HG02610 (cell line): ENCODE measurements at regions not wholly inside any gene's neighbourhood (a gene's known extent, or its start where the extent isn't known, plus 50 kb on each side); places are given as distances from the start of the nearest gene placed in this dataset.

ENCODE experiments used
- ATAC-seq: cut with Tn5 transposase; IDR thresholded peaks from one replicate; pipeline ENCODE4 v1.9.1; 2021; ENCODE audit warnings: mild to moderate bottlenecking, moderate library complexity; ENCODE audit not compliant: unreplicated experiment

DNA sequence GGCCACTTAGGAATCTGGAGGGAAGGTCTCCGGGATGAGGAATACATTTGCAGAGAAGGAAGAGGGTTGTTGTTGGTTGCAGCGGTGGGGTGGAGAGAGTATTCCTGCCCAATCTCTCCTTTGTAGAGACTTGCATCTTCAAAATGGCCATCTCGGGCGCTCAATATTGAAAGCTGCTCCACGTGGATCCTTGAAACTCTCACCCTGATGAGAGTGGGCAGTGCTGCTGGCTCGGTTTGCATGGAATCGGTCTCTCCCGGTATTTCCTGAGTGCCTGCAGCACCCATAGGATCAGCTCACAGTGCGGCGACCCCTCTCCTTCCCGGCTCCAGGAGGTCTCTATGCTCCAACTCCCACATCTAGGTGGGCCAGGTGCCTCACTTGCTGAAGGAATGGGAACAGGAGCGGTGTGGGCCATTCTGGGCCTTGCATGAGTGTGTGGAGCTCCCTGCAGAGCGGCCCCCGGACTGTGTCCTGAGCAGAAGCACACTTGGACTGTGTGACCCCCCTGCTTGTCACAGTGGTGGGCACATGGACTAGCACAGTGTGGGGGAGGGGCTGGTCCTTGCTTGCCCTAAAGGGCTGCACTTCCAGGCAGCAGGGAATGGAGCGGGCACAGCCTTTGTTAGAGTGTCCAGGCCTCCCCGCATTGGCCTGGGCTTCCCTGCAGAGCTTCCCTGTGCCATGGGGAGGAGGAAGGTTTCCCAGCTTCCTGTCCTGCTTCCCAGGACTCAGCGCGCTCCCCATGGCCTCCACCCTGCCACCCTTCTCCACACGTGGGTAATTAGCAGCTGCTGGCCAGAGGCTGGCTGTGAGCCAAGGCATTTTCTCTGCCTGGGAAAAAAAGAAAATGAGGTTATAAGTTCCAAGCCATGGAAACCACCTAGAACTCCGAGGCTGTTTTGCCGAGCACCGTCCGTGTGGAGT lies 139.3 kb downstream of the IRF8 start:
- no peak for ATAC-seq

DNA sequence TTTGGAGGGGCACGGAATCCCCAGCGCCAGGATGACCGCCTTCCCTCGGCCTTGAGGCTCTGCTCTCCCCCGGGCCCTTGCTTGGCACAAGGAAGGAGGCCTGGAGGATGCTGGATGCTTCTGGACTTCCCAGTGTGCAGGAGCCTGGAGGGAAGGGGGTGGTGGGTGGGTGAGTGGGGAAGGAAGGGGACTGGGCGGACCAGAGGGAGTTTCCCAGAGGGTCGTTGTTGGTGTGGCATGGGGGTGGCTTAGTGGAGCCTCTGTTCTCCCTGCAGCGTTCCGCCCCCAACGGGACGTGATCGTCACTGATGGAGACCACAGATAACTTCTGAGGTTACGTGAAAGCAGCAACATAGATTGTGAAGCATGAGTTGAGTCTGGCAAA lies 140.0 kb downstream of the IRF8 start:
- ATAC-seq, result no peak

DNA sequence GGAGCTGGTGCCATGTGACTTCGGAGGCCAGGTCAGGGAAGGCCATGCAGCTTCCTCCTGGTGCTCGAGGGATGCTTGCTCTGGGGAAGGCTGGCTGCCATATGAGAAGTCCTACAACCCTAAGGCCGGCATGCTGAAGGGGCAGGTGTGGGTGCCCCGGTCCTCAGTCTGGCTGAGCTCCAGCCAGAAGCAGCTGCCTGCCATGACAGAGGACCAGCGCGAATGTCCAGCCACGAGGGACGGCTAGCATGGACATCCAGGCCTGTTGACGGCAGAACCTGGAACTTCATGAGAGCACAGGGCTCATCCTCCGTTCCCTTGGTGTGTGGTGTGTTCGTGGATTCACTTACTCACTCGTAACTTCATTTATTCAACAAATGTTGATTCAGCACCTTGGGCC lies 140.6 kb downstream of the IRF8 start:
- ATAC-seq, result no peak

GRCh38 chr16:86040496-86040895 lies 141.5 kb downstream of the IRF8 start:
- no peak for ATAC-seq

DNA sequence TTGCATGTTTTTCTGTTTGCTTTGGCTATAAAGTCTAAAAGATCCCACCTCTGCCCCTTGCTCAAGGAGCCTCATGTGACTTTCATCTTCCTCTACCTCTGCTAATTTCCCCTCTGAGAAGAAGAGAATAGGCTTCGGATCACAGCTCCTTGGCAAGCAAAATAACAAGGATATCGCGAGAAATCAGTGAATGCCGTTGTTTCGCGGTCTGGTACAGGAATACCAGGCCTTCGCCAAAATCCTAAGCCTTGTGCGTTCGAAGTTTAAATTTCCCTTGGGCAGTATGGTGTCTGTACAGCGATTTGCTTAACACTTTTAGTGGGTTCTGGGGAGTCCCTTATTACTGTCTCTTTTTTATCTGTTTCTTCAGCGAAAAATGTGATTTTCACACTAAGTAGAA lies 142.3 kb downstream of the IRF8 start:
- ATAC-seq, result no peak

- no peak for ATAC-seq
Measured at GRCh38 chr16:86041807-86042206, 142.8 kb downstream of the IRF8 start.

- no peak for ATAC-seq
Measured at GRCh38 chr16:86042393-86042792, 143.4 kb downstream of the IRF8 start.

DNA sequence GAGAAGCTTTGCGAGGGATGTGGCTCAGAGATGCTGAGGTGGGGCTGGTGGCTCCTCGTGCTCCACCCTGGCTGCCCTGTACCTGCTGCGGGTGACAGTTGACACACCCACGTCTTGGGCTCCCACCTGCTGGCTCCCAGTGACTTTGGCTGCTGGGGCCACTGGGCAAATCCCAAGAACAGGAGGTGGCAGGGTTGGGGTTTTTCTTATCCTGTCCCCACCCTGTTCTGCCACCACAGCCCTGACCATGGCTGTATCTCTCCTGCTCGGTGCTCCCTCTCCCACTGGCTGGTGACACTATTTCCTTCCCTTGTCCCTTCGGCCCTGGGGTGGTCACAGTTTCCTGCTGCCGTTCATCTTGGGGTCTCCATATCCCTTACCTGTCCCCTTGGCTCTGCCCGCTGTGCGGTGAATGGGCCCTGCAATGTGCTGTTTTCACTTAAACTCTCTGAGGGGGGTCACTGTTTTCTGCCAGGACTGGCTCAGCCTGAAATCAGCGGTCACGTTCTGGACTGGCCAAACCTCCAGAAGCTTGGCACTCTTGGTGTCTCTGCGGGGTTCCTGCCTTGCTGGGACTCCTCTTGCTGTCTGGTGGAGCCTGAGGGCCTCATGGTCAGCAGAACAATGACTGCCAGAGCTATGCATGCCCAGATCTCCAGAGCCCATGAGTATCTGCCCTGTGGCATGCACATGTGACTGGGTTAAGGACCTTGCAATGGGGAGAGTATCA lies 144.2 kb downstream of the IRF8 start:
- ATAC-seq, result no peak

GRCh38 chr16:86044241-86044671 lies 145.3 kb downstream of the IRF8 start:
- no peak for ATAC-seq

GRCh38 chr16:86044881-86045590 lies 146.1 kb downstream of the IRF8 start:
- ATAC-seq, result no peak

DNA sequence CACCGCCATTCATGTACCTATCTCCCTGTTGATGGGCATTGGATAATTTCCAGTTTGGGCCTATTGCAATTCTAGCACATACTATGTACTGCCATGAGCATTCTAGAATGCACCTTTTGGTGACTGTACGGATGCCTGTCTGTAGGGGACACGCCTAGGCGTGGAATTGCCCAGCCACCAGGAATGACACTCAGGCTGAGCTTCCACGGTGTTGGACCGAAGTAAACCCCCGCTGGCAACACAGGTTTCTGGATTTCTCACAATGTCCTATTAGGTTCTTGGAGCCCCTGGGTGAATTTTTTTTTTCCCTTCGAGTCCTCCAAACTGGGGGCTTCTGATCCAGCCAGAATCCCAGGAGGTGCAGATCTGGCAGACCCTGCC lies 146.6 kb downstream of the IRF8 start:
- ATAC-seq, result no peak

DNA sequence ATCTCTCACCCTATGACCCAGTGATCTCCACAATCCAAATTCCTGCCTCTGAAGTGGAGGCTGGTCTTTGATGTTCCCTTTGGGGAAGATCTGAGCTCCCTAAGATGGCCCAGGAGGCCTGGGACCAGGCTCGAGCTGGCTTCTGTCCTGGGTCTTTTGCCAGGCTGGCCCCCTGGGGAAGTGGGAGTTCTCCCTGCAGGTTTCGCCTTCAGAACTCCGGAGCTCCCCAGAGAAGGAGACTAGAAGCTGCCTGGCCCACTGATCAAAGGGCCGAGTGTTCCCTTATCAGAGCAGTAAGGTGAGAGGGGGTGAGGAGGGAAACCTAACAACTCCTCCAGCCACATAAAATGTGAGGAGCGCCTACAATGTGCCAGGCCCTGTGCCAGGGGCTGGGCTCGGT lies 147.1 kb downstream of the IRF8 start:
- no peak for ATAC-seq

- no peak for ATAC-seq
Measured at GRCh38 chr16:86046667-86047270, 147.8 kb downstream of the IRF8 start.

DNA sequence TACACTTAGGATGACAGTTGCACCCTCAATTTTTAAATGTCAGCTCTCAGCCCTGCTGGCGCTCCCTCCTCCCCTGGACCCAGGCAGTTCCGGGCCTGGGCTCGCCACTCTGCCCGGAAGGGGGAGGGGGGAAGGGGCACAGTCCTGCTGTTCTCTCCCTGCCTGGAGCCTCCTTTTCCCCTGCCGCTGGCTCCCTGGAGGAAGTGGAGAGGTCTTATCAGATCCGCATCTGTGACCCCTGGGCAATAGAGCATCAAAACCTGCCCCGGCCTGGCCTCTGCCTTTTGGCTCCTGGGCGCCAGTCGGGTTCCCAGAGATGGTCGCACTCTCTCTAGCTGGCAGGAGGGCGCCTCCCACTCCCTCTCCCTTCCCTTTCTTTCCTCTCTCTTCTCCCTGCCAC lies 149.3 kb downstream of the IRF8 start:
- no peak for ATAC-seq

DNA sequence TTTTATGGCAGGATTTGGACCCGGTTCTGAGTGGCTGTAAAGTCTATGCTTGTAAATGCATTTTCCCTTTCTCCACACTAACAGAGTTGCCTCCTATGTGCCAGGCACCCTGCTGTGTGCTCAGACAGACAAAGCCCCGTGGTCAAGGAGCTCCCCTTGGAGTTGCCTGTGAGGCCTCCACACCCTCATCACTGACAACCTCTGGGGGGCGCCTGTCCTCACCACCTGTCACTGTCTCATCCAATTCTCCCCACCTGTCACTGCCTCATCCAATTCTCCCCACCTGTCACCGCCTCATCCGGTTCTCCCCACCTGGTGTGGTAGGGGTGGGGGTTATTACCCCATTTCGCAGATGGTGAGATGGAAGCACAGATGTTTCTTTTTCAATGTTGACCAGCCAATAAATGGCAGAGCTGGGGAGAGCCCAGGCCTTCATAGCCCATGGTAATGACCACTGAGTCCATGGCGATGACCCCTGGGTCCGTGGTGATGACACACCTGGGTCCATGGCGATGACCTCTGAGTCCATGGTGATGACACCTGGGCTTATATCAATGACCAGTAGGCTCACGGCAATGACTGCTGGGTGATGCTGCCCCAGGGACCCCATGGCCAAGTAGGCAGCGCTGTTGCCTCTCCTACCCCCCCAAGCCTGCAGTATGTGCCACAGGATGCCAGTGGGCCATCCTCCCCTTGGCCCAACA lies 150.1 kb downstream of the IRF8 start:
- ATAC-seq, result no peak

DNA sequence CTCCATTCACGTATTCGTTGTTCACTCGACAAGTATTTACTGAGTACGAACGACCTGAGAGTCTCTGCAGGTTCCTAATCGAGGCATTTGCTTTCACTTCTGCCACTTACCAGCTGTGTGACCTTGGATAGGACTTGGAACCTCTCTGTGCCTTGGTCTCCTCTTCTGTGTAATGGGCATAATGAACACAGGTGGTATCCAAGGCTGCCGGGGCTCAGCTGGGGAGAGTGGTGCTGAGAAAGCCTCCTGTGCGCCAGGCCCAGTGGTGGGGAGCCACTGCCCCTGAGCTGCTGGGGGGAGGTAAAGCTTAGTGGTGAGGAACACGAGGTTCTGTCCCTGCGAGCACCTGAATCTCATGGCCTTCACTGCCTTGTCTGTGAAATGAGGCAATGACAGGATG lies 150.7 kb downstream of the IRF8 start:
- no peak for ATAC-seq

- ATAC-seq, result no peak
Measured at GRCh38 chr16:86050111-86050510, 151.1 kb downstream of the IRF8 start.

- no peak for ATAC-seq
Measured at GRCh38 chr16:86050591-86051367, 151.8 kb downstream of the IRF8 start.

DNA sequence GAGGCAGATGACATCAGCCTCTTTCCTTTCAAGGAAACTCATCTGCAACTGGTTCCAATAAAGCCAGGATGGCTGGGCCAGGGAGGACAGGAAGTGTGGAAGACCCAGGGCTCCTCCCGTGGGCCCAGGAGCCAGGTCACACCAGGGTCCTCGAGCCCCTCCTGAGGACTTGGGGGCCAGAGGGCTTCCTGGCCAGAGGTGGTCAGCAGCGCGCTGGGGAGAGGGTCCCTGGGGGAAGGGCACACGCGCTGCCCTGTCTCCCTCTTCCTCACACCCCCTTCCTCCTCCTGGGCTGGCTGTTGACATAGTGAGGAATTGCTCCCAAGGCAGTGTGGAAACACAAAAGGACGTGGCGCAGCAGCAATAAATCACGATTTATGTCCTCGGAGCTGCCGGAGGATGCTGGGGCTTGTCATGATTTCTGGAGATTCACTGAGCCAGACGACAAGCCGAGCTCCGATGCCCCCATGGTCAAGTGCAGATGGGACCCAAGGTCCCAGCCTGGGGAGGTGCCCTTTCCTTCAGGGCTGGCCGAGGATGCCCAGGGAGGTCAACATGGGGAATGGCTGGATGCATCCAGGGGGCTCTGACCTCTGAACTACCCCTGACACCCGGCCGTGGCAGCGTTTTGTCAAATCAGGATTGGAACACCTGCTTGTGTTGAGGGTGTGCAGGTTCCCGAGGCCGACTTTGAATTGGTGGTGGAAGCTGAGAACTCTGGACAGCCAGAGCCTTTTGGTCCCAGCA lies 152.6 kb downstream of the IRF8 start:
- no peak for ATAC-seq
